Liver (tissue), 8 donors: ENCODE measurements at regions not wholly inside any gene's neighbourhood (a gene's known extent, or its start where the extent isn't known, plus 50 kb on each side); places are given as distances from the start of the nearest gene placed in this dataset.

Source experiments
- DNase-seq: peaks from one replicate; pipeline ENCODE4 v3.0.0-alpha.2; 2017; ENCODE audit warnings: low spot score
- H3K27ac ChIP-seq, 2 donors: one replicate each; pipeline ENCODE4 v1.7.0; 2013; ENCODE audit warnings: inconsistent platforms in 2 of 2, low read length in 2 of 2, control low read depth in 1 of 2, low read depth in 1 of 2, mild to moderate bottlenecking in 1 of 2
- H3K27me3 ChIP-seq, 4 donors: one replicate each; pipeline versions ENCODE4 v1.6.1 to v1.7.0; 2013; ENCODE audit warnings: low read length in 3 of 4, inconsistent platforms in 1 of 4, mild to moderate bottlenecking in 1 of 4, moderate library complexity in 1 of 4; ENCODE audit not compliant: control insufficient read depth in 4 of 4, insufficient read depth in 4 of 4
- H3K36me3 ChIP-seq, 4 donors: one replicate each; pipeline versions ENCODE4 v1.6.1 to v1.7.0; 2013; ENCODE audit warnings: low read length in 3 of 4, mild to moderate bottlenecking in 3 of 4, low read depth in 1 of 4, moderate library complexity in 1 of 4; ENCODE audit not compliant: control insufficient read depth in 4 of 4, insufficient read depth in 3 of 4
- H3K4me1 ChIP-seq, 4 donors: one replicate each; pipeline versions ENCODE4 v1.6.1 to v1.7.0; 2013; ENCODE audit warnings: low read length in 3 of 4, mild to moderate bottlenecking in 3 of 4, moderate library complexity in 1 of 4; ENCODE audit not compliant: control insufficient read depth in 4 of 4, insufficient read depth in 4 of 4
- H3K4me3 ChIP-seq, 3 donors: one replicate each; pipeline versions ENCODE4 v1.6.1 to v1.7.0; 2013; ENCODE audit warnings: low read length in 3 of 3, control low read depth in 1 of 3, low read depth in 1 of 3, mild to moderate bottlenecking in 1 of 3
- H3K9ac ChIP-seq, 2 donors: one replicate each; pipeline ENCODE4 v1.7.0; 2013; ENCODE audit warnings: low read length in 2 of 2, mild to moderate bottlenecking in 2 of 2, moderate library complexity in 2 of 2, control low read depth in 1 of 2, low read depth in 1 of 2
- H3K9me3 ChIP-seq, 4 donors: one replicate each; pipeline versions ENCODE4 v1.6.1 to v1.7.0; 2013; ENCODE audit warnings: low read length in 3 of 4; ENCODE audit not compliant: control insufficient read depth in 4 of 4
- EGR1 ChIP-seq, 2 donors: IDR thresholded peaks; 2 replicates each; pipeline ENCODE4 v1.6.1; 2016 to 2018; ENCODE audit warnings: antibody characterized with exemption in 2 of 2, low read depth in 2 of 2
- FOXA1 ChIP-seq: IDR thresholded peaks from 2 replicates; pipeline ENCODE4 v1.6.1; 2016; ENCODE audit warnings: antibody characterized with exemption
- FOXA2 ChIP-seq: IDR thresholded peaks from 2 replicates; pipeline ENCODE4 v1.6.1; 2016; ENCODE audit warnings: antibody characterized with exemption
- GABPA ChIP-seq, 2 donors: IDR thresholded peaks in 1 of 2; conservative IDR thresholded peaks in 1 of 2; 2 replicates each; pipeline ENCODE4 v1.6.1; 2016; ENCODE audit warnings: antibody characterized with exemption in 2 of 2, mild to moderate bottlenecking in 1 of 2, moderate library complexity in 1 of 2
- HNF4A ChIP-seq, 2 donors: conservative IDR thresholded peaks; 2 replicates each; pipeline ENCODE4 v1.6.1; 2016; ENCODE audit warnings: antibody characterized with exemption in 2 of 2, mild to moderate bottlenecking in 2 of 2
- HNF4G ChIP-seq: IDR thresholded peaks from 2 replicates; pipeline ENCODE4 v1.6.1; 2016; ENCODE audit warnings: antibody characterized with exemption
- JUND ChIP-seq, 2 donors: IDR thresholded peaks; 2 replicates each; pipeline ENCODE4 v1.6.1; 2016; ENCODE audit warnings: antibody characterized with exemption in 2 of 2
- RAD21 ChIP-seq, 2 donors: IDR thresholded peaks; 2 replicates each; pipeline ENCODE4 v1.6.1; 2016; ENCODE audit warnings: antibody characterized with exemption in 2 of 2, mild to moderate bottlenecking in 2 of 2
- RXRA ChIP-seq, 2 donors: IDR thresholded peaks; 2 replicates each; pipeline ENCODE4 v1.6.1; 2017 to 2018; ENCODE audit warnings: antibody characterized with exemption in 2 of 2, mild to moderate bottlenecking in 1 of 2
- TAF1 ChIP-seq: conservative IDR thresholded peaks from 2 replicates; pipeline ENCODE4 v1.6.1; 2016; ENCODE audit warnings: antibody characterized with exemption, mild to moderate bottlenecking
- WGBS: extraction: QIAGEN DNeasy Blood & Tissue Kit; methylation state at CpG from one replicate; pipeline ENCODE4 v1.1.7; 2013; 5-methylcytosine and 5-hydroxymethylcytosine counted together
- TF ChIP-seq, protein P1 (sequence below): IDR thresholded peaks from 2 replicates; pipeline ENCODE4 v1.6.1; 2016; ENCODE audit warnings: antibody characterized with exemption
- TF ChIP-seq, protein P2 (sequence below): IDR thresholded peaks from 2 replicates; pipeline ENCODE4 v1.6.1; 2016; ENCODE audit warnings: antibody characterized with exemption
- TF ChIP-seq, protein P3 (sequence below): fragments of 150-350 bp; IDR thresholded peaks from 2 replicates; pipeline ENCODE4 v1.5.1; 2017; ENCODE audit warnings: improper control_type of control experiment, low read depth, low read length; ENCODE audit not compliant: missing input control
- donor health status: healthy.
- donor health status: healthy.
- donor health status: healthy.
- donor health status: healthy.
- donor health status: healthy.

DNA sequence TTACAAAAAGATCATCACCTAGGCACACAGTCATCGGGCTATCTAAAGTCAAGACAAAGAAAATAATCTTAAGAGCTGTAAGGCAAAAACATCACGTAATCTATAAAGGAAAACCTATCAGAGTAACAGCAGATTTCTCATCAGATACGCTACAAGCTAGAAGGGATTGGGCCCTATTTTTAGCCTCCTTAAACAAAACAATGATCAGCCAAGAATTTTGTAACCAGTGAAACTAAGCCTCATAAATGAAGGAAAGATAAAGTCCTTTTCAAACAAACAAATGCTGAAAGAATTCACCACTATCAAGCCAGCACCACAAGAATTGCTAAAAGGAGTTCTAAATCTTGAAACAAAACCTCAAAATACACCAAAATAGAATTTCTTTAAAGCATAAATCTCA is 191.6 kb upstream of the BMP4 start:
- Histone ChIP-seq H3K4me1 (no peaks in the 10 kb centered on the region), H3K27me3 (no peaks in the 10 kb centered on the region), H3K27ac (no peak overlapping the region), H3K4me3 (no peak overlapping the region), H3K9me3 (no peaks in the 10 kb centered on the region), H3K36me3 (no peaks in the 10 kb centered on the region), H3K9ac (no peak overlapping the region)
- DNase-seq: no peak
- 96% methylated on average over 3 of the region's 3 CpGs for WGBS
- TF ChIP-seq HNF4G (no peak), TAF1 (no peak), RAD21 (IDR thresholded peaks at IDR 0.05) (no peak), GABPA (IDR thresholded peaks at IDR 0.05 in 1 of 2, conservative IDR thresholded peaks at IDR 0.05 in 1 of 2) (no peak), HNF4A (conservative IDR thresholded peaks at IDR 0.05) (no peak), RXRA (IDR thresholded peaks at IDR 0.05) (no peak), FOXA2 (no peak), EGR1 (IDR thresholded peaks at IDR 0.05; ENCODE audit: low read depth in 2 of 2) (no peak), JUND (IDR thresholded peaks at IDR 0.05) (no peak)
- TF ChIP-seq, protein P1, sequence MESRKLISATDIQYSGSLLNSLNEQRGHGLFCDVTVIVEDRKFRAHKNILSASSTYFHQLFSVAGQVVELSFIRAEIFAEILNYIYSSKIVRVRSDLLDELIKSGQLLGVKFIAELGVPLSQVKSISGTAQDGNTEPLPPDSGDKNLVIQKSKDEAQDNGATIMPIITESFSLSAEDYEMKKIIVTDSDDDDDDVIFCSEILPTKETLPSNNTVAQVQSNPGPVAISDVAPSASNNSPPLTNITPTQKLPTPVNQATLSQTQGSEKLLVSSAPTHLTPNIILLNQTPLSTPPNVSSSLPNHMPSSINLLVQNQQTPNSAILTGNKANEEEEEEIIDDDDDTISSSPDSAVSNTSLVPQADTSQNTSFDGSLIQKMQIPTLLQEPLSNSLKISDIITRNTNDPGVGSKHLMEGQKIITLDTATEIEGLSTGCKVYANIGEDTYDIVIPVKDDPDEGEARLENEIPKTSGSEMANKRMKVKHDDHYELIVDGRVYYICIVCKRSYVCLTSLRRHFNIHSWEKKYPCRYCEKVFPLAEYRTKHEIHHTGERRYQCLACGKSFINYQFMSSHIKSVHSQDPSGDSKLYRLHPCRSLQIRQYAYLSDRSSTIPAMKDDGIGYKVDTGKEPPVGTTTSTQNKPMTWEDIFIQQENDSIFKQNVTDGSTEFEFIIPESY: no peak
- TF ChIP-seq, protein P2, sequence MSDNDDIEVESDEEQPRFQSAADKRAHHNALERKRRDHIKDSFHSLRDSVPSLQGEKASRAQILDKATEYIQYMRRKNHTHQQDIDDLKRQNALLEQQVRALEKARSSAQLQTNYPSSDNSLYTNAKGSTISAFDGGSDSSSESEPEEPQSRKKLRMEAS: no peak
- TF ChIP-seq, protein P3, sequence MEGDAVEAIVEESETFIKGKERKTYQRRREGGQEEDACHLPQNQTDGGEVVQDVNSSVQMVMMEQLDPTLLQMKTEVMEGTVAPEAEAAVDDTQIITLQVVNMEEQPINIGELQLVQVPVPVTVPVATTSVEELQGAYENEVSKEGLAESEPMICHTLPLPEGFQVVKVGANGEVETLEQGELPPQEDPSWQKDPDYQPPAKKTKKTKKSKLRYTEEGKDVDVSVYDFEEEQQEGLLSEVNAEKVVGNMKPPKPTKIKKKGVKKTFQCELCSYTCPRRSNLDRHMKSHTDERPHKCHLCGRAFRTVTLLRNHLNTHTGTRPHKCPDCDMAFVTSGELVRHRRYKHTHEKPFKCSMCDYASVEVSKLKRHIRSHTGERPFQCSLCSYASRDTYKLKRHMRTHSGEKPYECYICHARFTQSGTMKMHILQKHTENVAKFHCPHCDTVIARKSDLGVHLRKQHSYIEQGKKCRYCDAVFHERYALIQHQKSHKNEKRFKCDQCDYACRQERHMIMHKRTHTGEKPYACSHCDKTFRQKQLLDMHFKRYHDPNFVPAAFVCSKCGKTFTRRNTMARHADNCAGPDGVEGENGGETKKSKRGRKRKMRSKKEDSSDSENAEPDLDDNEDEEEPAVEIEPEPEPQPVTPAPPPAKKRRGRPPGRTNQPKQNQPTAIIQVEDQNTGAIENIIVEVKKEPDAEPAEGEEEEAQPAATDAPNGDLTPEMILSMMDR: no peak

DNA sequence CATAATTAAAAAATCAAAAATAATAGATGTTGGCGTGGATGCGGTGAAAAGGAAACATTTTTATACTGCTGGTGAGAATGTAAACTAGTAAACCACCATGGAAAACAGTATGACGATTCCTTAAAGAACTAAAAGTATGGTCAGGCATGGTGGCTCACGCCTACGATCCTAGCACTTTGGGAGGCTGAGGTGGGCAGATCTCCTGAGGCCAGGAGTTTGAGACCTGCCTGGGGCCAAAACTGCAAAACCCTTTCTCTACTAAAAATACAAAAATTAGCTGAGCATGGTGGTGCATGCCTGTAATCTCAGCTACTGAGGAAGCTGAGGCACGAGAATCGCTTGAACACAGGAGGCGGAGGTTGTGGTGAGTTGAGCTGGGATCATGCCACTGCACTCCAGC is 195.7 kb upstream of the BMP4 start:
- H3K4me3 ChIP-seq: no peak overlapping the region
- H3K27me3 ChIP-seq: no peaks in the 10 kb centered on the region
- no peaks in the 10 kb centered on the region for H3K36me3 ChIP-seq
- TF ChIP-seq FOXA1 (no peak), JUND (IDR thresholded peaks at IDR 0.05) (no peak), TAF1 (no peak), GABPA (IDR thresholded peaks at IDR 0.05 in 1 of 2, conservative IDR thresholded peaks at IDR 0.05 in 1 of 2) (no peak)
- TF ChIP-seq, protein P3: no peak
- H3K4me1 ChIP-seq: no peaks in the 10 kb centered on the region
- no peak overlapping the region for H3K27ac ChIP-seq
- H3K9ac ChIP-seq: no peak overlapping the region
- WGBS: 96% methylated on average over 8 of the region's 8 CpGs
- no peaks in the 10 kb centered on the region for H3K9me3 ChIP-seq
- DNase-seq: no peak
